Esophagus squamous epithelium (tissue), 5 donors: ENCODE measurements at regions not wholly inside any gene's neighbourhood (a gene's known extent, or its start where the extent isn't known, plus 50 kb on each side); places are given as distances from the start of the nearest gene placed in this dataset.
"Not testable (repeated sequence)": the region's sequence is repeated elsewhere in the genome, so short reads cannot be mapped to it uniquely, and the experiment has no call there.

Experiments used
- DNase-seq: peaks from one replicate; lab custom pipeline; 2025; lab: John Stamatoyannopoulos, UW
- H3K27ac ChIP-seq, 4 donors: fragments of 200-600 bp; sonication (generic); one replicate each; pipeline ENCODE4 v1.5.1; 2016 to 2019; ENCODE audit warnings: mild to moderate bottlenecking in 1 of 4
- H3K27me3 ChIP-seq, 4 donors: fragments of 200-600 bp; sonication (generic); 1 replicate in 3 of 4; 2 replicates in 1 of 4; pipeline versions ENCODE4 v1.5.1 to v1.6.0; 2017 to 2021; ENCODE audit warnings: antibody characterized with exemption in 1 of 4
- H3K36me3 ChIP-seq, 3 donors: fragments of 200-600 bp; sonication (generic); one replicate each; pipeline ENCODE4 v1.5.1; 2016 to 2019
- H3K4me1 ChIP-seq, 3 donors: fragments of 200-600 bp; sonication (generic); one replicate each; pipeline ENCODE4 v1.5.1; 2017 to 2019
- H3K4me3 ChIP-seq, 4 donors: fragments of 200-600 bp; sonication (generic); 1 replicate in 3 of 4; 2 replicates in 1 of 4; pipeline ENCODE4 v1.5.1; 2016 to 2019; ENCODE audit warnings: mild to moderate bottlenecking in 2 of 4, moderate library complexity in 1 of 4
- H3K9me3 ChIP-seq, 3 donors: fragments of 200-600 bp; sonication (generic); one replicate each; pipeline ENCODE4 v1.5.1; 2016 to 2019
- CTCF ChIP-seq, 6 experiments: fragments of 450-650 bp in 4 of 6; fragments of 200-600 bp in 2 of 6; sonication (generic) in 2 of 6; IDR thresholded peaks; one replicate each; pipeline ENCODE4 v1.5.1; 2016 to 2019; ENCODE audit warnings: antibody characterized with exemption in 6 of 6, mild to moderate bottlenecking in 4 of 6, moderate library complexity in 4 of 6
- POLR2A ChIP-seq, 4 donors: fragments of 450-650 bp; IDR thresholded peaks; one replicate each; pipeline ENCODE4 v1.6.1; 2017; ENCODE audit warnings: antibody characterized with exemption in 4 of 4, mild to moderate bottlenecking in 4 of 4, moderate library complexity in 3 of 4
- WGBS, 2 donors: methylation state at CpG; one replicate each; pipeline ENCODE4 v1.1.5; 2018; 5-methylcytosine and 5-hydroxymethylcytosine counted together
- intact Hi-C: fragments of 100-400 bp; cut with DNase I; formaldehyde crosslinking; loops from one replicate; pipeline ENCODE4 v1.15.0; 2022
- donor health status: DM: yes; HTN: yes; CAD: no.

DNA sequence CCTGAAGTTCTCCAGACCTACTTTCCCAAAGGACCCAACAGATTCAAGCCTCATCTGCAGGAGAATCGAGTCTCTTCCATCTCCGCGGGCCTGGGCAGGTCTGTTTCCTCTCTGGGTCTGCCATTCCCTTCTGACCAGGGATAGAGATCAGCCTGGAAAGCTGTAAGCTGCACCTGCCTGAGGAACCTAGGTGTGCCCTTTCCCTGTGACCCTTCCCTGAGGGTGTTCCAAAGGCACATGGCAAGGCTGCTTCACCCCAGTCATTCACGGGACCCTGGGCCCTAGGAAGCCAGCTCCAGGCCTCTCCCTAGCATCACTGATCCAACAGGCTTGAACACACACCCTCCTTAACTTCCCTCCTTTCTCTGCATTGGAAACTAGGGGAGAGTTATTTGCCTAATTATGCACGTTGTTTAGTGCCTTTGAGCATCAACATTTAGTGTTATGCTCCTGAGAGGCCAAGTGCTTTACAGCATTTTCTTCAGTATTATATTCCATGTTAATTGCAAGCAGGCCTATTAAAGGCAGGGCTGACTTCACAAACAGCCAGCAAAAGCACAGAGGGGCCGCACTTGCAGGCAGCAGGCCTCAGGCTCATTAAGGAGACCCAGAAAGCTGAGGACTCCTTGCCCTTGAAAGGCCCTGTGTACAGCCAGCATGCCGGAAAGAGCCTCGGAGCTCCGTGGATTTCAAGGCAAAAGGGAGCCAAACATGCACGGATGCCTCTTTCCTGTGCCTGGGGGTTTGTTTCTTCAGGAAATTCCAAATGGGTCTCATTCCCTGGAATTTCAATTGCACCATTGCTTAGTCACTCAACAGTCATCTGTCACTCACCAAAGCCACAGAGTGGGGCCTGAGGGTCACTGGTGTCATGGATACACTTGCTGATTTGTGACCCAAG lies 91.0 kb upstream of the FAM20C start:
- peaks cover 0 to 10% (median 3%) of the 10 kb centered on the region in 3 donors for H3K9me3 ChIP-seq
- 81 to 89% methylated on average over 6 to 9 of the region's 10 CpGs for WGBS, 2 donors
- H3K27me3 ChIP-seq: peaks cover 0 to 37% (median 0%) of the 10 kb centered on the region in 4 donors
- H3K4me3 ChIP-seq: no peak overlapping the region
- no peak for TF ChIP-seq POLR2A (IDR thresholded peaks at IDR 0.05)
- no peak for TF ChIP-seq CTCF (IDR thresholded peaks at IDR 0.05)
- no peak for DNase-seq
- no peaks in the 10 kb centered on the region for H3K4me1 ChIP-seq
- H3K36me3 ChIP-seq: no peaks in the 10 kb centered on the region
- intact Hi-C loops: no loop called here
- H3K27ac ChIP-seq: no peak overlapping the region

DNA sequence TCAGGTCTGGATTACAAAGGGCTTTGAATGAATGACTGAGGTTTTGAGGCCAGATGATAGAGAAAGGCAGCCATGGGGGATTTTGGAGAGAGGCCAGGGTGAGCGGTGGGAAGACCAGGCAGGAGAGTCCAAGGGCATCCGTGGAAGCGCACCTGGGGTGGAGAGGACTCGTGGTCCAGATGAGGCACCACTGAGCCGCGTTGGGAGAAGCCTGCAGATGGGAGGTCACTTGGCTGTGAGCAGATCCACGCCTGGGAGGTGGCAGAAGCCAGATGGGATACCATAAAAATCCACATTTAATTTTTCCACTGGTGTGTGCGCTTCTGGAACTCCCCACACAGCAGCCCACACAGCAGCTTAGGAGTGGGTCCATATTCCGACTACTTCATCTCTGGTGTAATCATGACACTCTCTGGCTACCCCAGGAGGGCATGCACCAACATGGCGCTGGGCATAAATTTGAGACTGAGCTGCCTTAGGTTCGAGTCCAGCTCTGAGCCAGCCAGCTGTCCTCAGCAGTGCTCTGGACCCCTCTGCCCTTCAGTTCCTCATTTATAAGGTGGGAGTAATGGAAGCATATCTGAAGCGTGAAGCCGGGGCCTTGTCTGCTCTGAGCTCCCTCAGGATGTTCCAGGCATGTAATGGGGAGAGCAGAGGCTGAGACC lies 90.2 kb upstream of the FAM20C start:
- WGBS, 2 donors: 87% methylated on average over 9 to 12 of the region's 13 CpGs
- H3K36me3 ChIP-seq: no peaks in the 10 kb centered on the region
- H3K27ac ChIP-seq: no peak overlapping the region
- no peaks in the 10 kb centered on the region for H3K4me1 ChIP-seq
- no peak overlapping the region for H3K4me3 ChIP-seq
- H3K9me3 ChIP-seq: peaks cover 0 to 10% (median 3%) of the 10 kb centered on the region in 3 donors
- TF ChIP-seq CTCF (IDR thresholded peaks at IDR 0.05): no peak
- no peak for TF ChIP-seq POLR2A (IDR thresholded peaks at IDR 0.05)
- H3K27me3 ChIP-seq: peaks cover 0 to 45% (median 0%) of the 10 kb centered on the region in 4 donors
- intact Hi-C loops: no loop called here
- DNase-seq: no peak

- Histone ChIP-seq H3K27me3 (peaks cover 0 to 44% (median 0%) of the 10 kb centered on the region in 4 donors), H3K4me3 (no peak overlapping the region), H3K36me3 (no peaks in the 10 kb centered on the region), H3K9me3 (peaks cover 0 to 9% (median 3%) of the 10 kb centered on the region in 3 donors), H3K27ac (no peak overlapping the region), H3K4me1 (no peaks in the 10 kb centered on the region)
- intact Hi-C loops: no loop called here
- no peak for DNase-seq
- no peak for TF ChIP-seq POLR2A (IDR thresholded peaks at IDR 0.05)
- TF ChIP-seq CTCF (IDR thresholded peaks at IDR 0.05): no peak
- 28 to 47% methylated on average over 3 to 8 of the region's 14 CpGs for WGBS, 2 donors
Measured at GRCh38 chr7:102721-103120, 89.7 kb upstream of the FAM20C start.

DNA sequence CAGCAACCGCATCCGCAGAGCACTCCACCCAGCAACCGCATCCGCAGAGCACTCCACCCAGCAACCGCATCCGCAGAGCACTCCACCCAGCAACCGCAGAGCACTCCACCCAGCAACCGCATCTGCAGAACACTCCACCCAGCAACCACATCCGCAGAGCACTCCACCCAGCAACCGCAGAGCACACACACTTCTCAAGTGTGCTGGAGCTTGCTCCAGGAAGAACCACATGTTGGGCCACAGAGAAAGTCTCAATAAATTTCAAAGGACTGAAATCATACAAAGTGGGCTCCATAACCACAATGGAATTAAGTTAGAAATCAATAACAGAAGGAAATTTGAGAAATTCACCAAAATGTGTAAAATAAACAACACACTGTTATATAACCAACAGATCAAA lies 88.4 kb upstream of the FAM20C start:
- intact Hi-C loops, H3K36me3 ChIP-seq, H3K4me3 ChIP-seq, H3K9me3 ChIP-seq, H3K4me1 ChIP-seq, DNase-seq, H3K27ac ChIP-seq: not testable (repeated sequence)
- 92% methylated on average over 2 of the region's 10 CpGs; no CpG with 5 or more reads in 1 of the 2 donors for WGBS, 2 donors
- peaks cover 0 to 38% (median 0%) of the 10 kb centered on the region in 4 donors for H3K27me3 ChIP-seq

DNA sequence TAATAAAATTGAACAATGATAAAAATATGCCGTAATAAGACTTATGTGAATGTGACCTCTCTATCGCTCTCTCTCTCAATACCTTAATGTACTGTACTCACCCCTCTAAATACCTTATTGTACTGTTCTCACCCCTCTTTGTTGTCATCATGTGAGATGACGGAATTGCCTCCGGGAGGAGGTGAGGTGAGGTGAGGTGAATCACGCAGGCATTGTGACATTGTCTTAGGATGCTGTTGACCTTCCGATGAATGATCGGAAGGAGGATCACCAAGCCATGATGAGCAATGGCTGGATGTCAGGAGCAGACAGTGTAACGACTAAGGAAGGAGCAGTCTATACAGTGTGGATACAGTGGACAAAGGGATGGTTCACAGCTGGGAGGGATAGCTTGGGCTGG lies 87.4 kb upstream of the FAM20C start:
- no peak overlapping the region for H3K27ac ChIP-seq
- no peaks in the 10 kb centered on the region for H3K9me3 ChIP-seq
- TF ChIP-seq CTCF (IDR thresholded peaks at IDR 0.05): no peak
- TF ChIP-seq POLR2A (IDR thresholded peaks at IDR 0.05): no peak
- H3K36me3 ChIP-seq: no peaks in the 10 kb centered on the region
- no peak for DNase-seq
- H3K27me3 ChIP-seq: peaks cover 0 to 44% (median 0%) of the 10 kb centered on the region in 4 donors
- H3K4me1 ChIP-seq: no peaks in the 10 kb centered on the region
- H3K4me3 ChIP-seq: no peak overlapping the region
- intact Hi-C loops: no loop called here
- WGBS, 2 donors: 76 to 78% methylated on average over 8 of the region's 8 CpGs
